Panc1 (cell line): ENCODE measurements at regions not wholly inside any gene's neighbourhood (a gene's known extent, or its start where the extent isn't known, plus 50 kb on each side); places are given as distances from the start of the nearest gene placed in this dataset.

Experiments used
- ATAC-seq: fragments of 200-7000 bp; cut with Tn5 transposase; 2 replicates; pipeline ENCODE4 v1.9.1; 2020; ENCODE audit warnings: mild to moderate bottlenecking, moderate library complexity
- BruUV-seq: library from RNA; stranded (reverse); fragments of 400-500 nt; replicated peaks from 2 replicates; lab custom pipeline; 2021; lab: Mats Ljungman, UMichigan
- CTCF ChIA-PET: fragments of 300-600 bp; sonication (Branson Sonifier 250); formaldehyde crosslinking; loops from one replicate; lab custom pipeline; 2022; ENCODE audit warnings: antibody characterized with exemption; lab: Charles Lee
- POLR2A ChIA-PET: fragments of 300-600 bp; sonication (Branson Sonifier 250); formaldehyde crosslinking; loops from one replicate; lab custom pipeline; 2022; ENCODE audit warnings: antibody characterized with exemption; lab: Charles Lee
- DNase-seq: peaks from one replicate; pipeline ENCODE4 v3.0.0-alpha.2; 2010; ENCODE audit warnings: low read depth, low spot score
- H3K27ac ChIP-seq: 2 replicates; pipeline ENCODE4 v1.5.1; 2011; ENCODE audit warnings: mild to moderate bottlenecking, low read length, inconsistent platforms
- H3K27me3 ChIP-seq: fragments of 200-500 bp; sonication (Bioruptor generic); 2 replicates; pipeline ENCODE4 v1.6.0; 2014; ENCODE audit warnings: low read length, inconsistent platforms; ENCODE audit not compliant: control insufficient read depth, insufficient read depth
- H3K36me3 ChIP-seq: fragments of 200-500 bp; sonication (Bioruptor generic); 2 replicates; pipeline ENCODE4 v1.5.1; 2014; ENCODE audit warnings: inconsistent platforms, mild to moderate bottlenecking, low read length, moderate library complexity; ENCODE audit not compliant: control insufficient read depth, insufficient read depth
- H3K4me1 ChIP-seq: 2 replicates; pipeline ENCODE4 v1.5.1; 2011; ENCODE audit warnings: inconsistent platforms, mild to moderate bottlenecking, low read length, moderate library complexity; ENCODE audit not compliant: control insufficient read depth, insufficient read depth
- H3K4me3 ChIP-seq, 2 experiments: 2 replicates each; pipeline ENCODE4 v1.5.1; 2011 to 2012; ENCODE audit warnings: low read depth in 2 of 2, low read length in 2 of 2, mild to moderate bottlenecking in 2 of 2, inconsistent platforms in 1 of 2, moderate library complexity in 1 of 2
- H3K9me3 ChIP-seq: fragments of 200-500 bp; sonication (Bioruptor generic); 2 replicates; pipeline ENCODE4 v1.5.1; 2014; ENCODE audit warnings: low read depth, mild to moderate bottlenecking, inconsistent platforms, low read length, moderate library complexity; ENCODE audit not compliant: control insufficient read depth, insufficient read depth
- CTCF ChIP-seq: fragments of 450-650 bp; IDR thresholded peaks from 2 replicates; pipeline ENCODE4 v1.5.1; 2017; ENCODE audit warnings: mild to moderate bottlenecking
- POLR2AphosphoS5 ChIP-seq: IDR thresholded peaks from 2 replicates; pipeline ENCODE4 v1.6.1; 2012; ENCODE audit warnings: mild to moderate bottlenecking, low read depth, low read length, moderate library complexity
- REST ChIP-seq, 2 experiments: IDR thresholded peaks; 2 replicates each; pipeline ENCODE4 v1.6.1; 2011 to 2012; ENCODE audit warnings: low read depth in 2 of 2, control low read depth in 1 of 2, low read length in 1 of 2, mild to moderate bottlenecking in 1 of 2, moderate library complexity in 1 of 2; ENCODE audit not compliant: insufficient read depth in 1 of 2
- SIN3A ChIP-seq: IDR thresholded peaks from 2 replicates; pipeline ENCODE4 v1.6.1; 2012; ENCODE audit warnings: low read depth, mild to moderate bottlenecking, low read length, moderate library complexity, borderline replicate concordance; ENCODE audit not compliant: insufficient read depth
- TCF7L2 ChIP-seq: IDR thresholded peaks from 2 replicates; pipeline ENCODE4 v1.6.1; 2011; ENCODE audit warnings: mild to moderate bottlenecking, low read depth, low read length, inconsistent platforms
- in situ Hi-C: cut with HindIII; loops from 2 replicates; pipeline ENCODE4 v1.10.0; 2016; ENCODE audit warnings: low sequenced_read_pairs, low pct_unique_long_range_greater_than_20kb
- intact Hi-C: fragments of 100-400 bp; cut with micrococcal nuclease; formaldehyde crosslinking; loops from one replicate; pipeline ENCODE4 v1.10.0; 2022; ENCODE audit not compliant: unreplicated experiment

- Histone ChIP-seq H3K4me3 (no peak overlapping the region), H3K27ac (no peak overlapping the region), H3K9me3 (no peaks in the 10 kb centered on the region), H3K27me3 (no peaks in the 10 kb centered on the region), H3K4me1 (no peaks in the 10 kb centered on the region), H3K36me3 (no peaks in the 10 kb centered on the region)
- no TSS peak for BruUV-seq
- in situ Hi-C loops: no loop called here
- DNase-seq: no peak
- ChIA-PET CTCF (no interaction called here), POLR2A (no interaction called here)
- intact Hi-C loops: no loop called here
- TF ChIP-seq REST (IDR thresholded peaks at IDR 0.05; ENCODE audit: insufficient read depth in 1 of 2, low read depth in 2 of 2, low read length in 1 of 2) (no peak), TCF7L2 (no peak), CTCF (no peak), SIN3A (no peak)
- ATAC-seq: no peak
These were observed 276.8 kb upstream of the RORB start for GRCh38 chr9:74220327-74220726.

- in situ Hi-C loops: no loop called here
- Histone ChIP-seq H3K27me3 (no peaks in the 10 kb centered on the region), H3K9me3 (no peaks in the 10 kb centered on the region), H3K4me1 (no peaks in the 10 kb centered on the region), H3K4me3 (no peak overlapping the region), H3K27ac (no peak overlapping the region), H3K36me3 (no peaks in the 10 kb centered on the region)
- DNase-seq: no peak
- CTCF ChIA-PET: no interaction called here
- POLR2A ChIA-PET: no interaction called here
- no peak for ATAC-seq
- TF ChIP-seq CTCF (no peak), TCF7L2 (no peak), SIN3A (no peak), POLR2AphosphoS5 (no peak), REST (IDR thresholded peaks at IDR 0.05; ENCODE audit: insufficient read depth in 1 of 2, low read depth in 2 of 2, low read length in 1 of 2) (no peak)
- intact Hi-C loops: no loop called here
- no TSS peak for BruUV-seq
These were observed 260.3 kb upstream of the RORB start for GRCh38 chr9:74236857-74237256.
